GM23338 (cell line): ENCODE measurements at regions not wholly inside any gene's neighbourhood (a gene's known extent, or its start where the extent isn't known, plus 50 kb on each side); places are given as distances from the start of the nearest gene placed in this dataset.

Source experiments
- EZH2 ChIP-seq: fragments of 200-600 bp; sonication (generic); IDR thresholded peaks from one replicate; pipeline ENCODE4 v1.8.0; 2017; ENCODE audit warnings: antibody characterized with exemption, mild to moderate bottlenecking, low read depth; ENCODE audit not compliant: unreplicated experiment
- TF ChIP-seq, protein P1 (sequence below), 2 experiments: fragments of 200-600 bp in 1 of 2; sonication (generic) in 1 of 2; conservative IDR thresholded peaks; 2 replicates each; pipeline versions ENCODE4 v1.5.1 to v1.6.1; 2016 to 2017; ENCODE audit warnings: antibody characterized with exemption in 2 of 2, low read depth in 2 of 2, mild to moderate bottlenecking in 2 of 2, moderate library complexity in 1 of 2

DNA sequence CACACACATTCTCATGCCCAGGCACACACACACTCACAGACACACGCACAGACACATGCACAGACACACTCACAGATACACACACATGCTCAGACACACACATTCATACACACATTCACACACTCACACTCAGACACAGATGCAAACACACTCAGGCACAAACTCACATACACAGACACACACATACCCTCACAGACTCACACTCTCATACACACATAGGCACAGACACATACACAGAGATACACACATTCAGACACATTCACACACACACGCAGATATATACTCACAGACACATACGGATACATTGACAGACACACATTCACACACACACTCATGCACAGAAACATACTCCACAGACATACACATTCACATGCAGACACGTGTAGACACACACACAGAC lies 89.6 kb downstream of the RBFOX3 start:
- TF ChIP-seq, protein P1, sequence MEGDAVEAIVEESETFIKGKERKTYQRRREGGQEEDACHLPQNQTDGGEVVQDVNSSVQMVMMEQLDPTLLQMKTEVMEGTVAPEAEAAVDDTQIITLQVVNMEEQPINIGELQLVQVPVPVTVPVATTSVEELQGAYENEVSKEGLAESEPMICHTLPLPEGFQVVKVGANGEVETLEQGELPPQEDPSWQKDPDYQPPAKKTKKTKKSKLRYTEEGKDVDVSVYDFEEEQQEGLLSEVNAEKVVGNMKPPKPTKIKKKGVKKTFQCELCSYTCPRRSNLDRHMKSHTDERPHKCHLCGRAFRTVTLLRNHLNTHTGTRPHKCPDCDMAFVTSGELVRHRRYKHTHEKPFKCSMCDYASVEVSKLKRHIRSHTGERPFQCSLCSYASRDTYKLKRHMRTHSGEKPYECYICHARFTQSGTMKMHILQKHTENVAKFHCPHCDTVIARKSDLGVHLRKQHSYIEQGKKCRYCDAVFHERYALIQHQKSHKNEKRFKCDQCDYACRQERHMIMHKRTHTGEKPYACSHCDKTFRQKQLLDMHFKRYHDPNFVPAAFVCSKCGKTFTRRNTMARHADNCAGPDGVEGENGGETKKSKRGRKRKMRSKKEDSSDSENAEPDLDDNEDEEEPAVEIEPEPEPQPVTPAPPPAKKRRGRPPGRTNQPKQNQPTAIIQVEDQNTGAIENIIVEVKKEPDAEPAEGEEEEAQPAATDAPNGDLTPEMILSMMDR (conservative IDR thresholded peaks at IDR 0.05; ENCODE audit: low read depth in 2 of 2) = no peak
- TF ChIP-seq EZH2 = no peak
